SHP77 treated with DMSO at 0.1 percent for 48 hours (cell line): ENCODE measurements at regions not wholly inside any gene's neighbourhood (a gene's known extent, or its start where the extent isn't known, plus 50 kb on each side); places are given as distances from the start of the nearest gene placed in this dataset.

ENCODE experiments used
- DNase-seq: peaks from one replicate; lab custom pipeline; 2025; lab: John Stamatoyannopoulos, UW

- no peak for DNase-seq
Measured at GRCh38 chr2:196390243-196391148, 219.1 kb upstream of the STK17B start.

- no peak for DNase-seq
Measured at GRCh38 chr2:196391149-196391479, 219.7 kb upstream of the STK17B start.

- no peak for DNase-seq
Measured at GRCh38 chr2:196399096-196399495, 227.7 kb upstream of the STK17B start.

- no peak for DNase-seq
Measured at GRCh38 chr2:196399722-196400691, 228.6 kb upstream of the STK17B start.

- no peak for DNase-seq
Measured at GRCh38 chr2:196403471-196403870, 232.1 kb upstream of the STK17B start.

- no peak for DNase-seq
Measured at GRCh38 chr2:196404276-196404675, 232.9 kb upstream of the STK17B start.

GRCh38 chr2:196407675-196408264, 231.7 kb upstream of the CCDC150 start:
- no peak for DNase-seq

- no peak for DNase-seq
Measured at GRCh38 chr2:196409376-196409775, 230.1 kb upstream of the CCDC150 start.

- no peak for DNase-seq
Measured at GRCh38 chr2:196410008-196410407, 229.5 kb upstream of the CCDC150 start.

GRCh38 chr2:196413821-196414274, 225.7 kb upstream of the CCDC150 start:
- no peak for DNase-seq

GRCh38 chr2:196415384-196415783, 224.1 kb upstream of the CCDC150 start:
- no peak for DNase-seq

GRCh38 chr2:196420143-196420542, 219.4 kb upstream of the CCDC150 start:
- no peak for DNase-seq

- no peak for DNase-seq
Measured at GRCh38 chr2:196421880-196422279, 217.6 kb upstream of the CCDC150 start.

GRCh38 chr2:196422361-196422760, 217.2 kb upstream of the CCDC150 start:
- no peak for DNase-seq

- no peak for DNase-seq
Measured at GRCh38 chr2:196426122-196426521, 213.4 kb upstream of the CCDC150 start.

- DNase-seq: no peak
Measured at GRCh38 chr2:196427986-196428634, 211.4 kb upstream of the CCDC150 start.

- no peak for DNase-seq
Measured at GRCh38 chr2:196431076-196431475, 208.4 kb upstream of the CCDC150 start.

GRCh38 chr2:196431957-196432356, 207.6 kb upstream of the CCDC150 start:
- no peak for DNase-seq

- DNase-seq: no peak
Measured at GRCh38 chr2:196433116-196433515, 206.4 kb upstream of the CCDC150 start.

- DNase-seq: no peak
Measured at GRCh38 chr2:196434217-196434616, 205.3 kb upstream of the CCDC150 start.

GRCh38 chr2:196435189-196435588, 204.3 kb upstream of the CCDC150 start:
- DNase-seq: no peak

GRCh38 chr2:196437626-196438025, 201.9 kb upstream of the CCDC150 start:
- DNase-seq: no peak
